ENCODE measurements at regions not wholly inside any gene's neighbourhood (a gene's known extent, or its start where the extent isn't known, plus 50 kb on each side); places are given as distances from the start of the nearest gene placed in this dataset.

GRCh38 chr2:155309483-155309882, 611.0 kb downstream of the KCNJ3 start:
- Histone ChIP-seq H4K20me1 (ENCODE audit: control insufficient read depth, extremely low read depth, insufficient read depth, low read length) (no peaks in the 10 kb centered on the region), H3K36me3 (ENCODE audit: control insufficient read depth, insufficient read depth, low read length) (no peaks in the 10 kb centered on the region), H3K9ac (ENCODE audit: insufficient read depth, low read length) (no peak overlapping the region), H3K4me2 (ENCODE audit: extremely low read depth, insufficient read depth, low read length) (no peak overlapping the region), H3K4me3 (replicated peaks in 1 of 4; ENCODE audit: control extremely low read depth in 1 of 4, insufficient read depth in 1 of 4, low read depth in 3 of 4, low read length in 4 of 4) (no peak overlapping the region), H3K27me3 (ENCODE audit: control insufficient read depth, insufficient read depth, low read length) (no peaks in the 10 kb centered on the region), H3K4me1 (ENCODE audit: control insufficient read depth, extremely low read depth, insufficient read depth, low read length) (no peaks in the 10 kb centered on the region), H3K9me3 (ENCODE audit: control insufficient read depth, insufficient read depth, low read depth, low read length) (no peaks in the 10 kb centered on the region), H2AFZ (ENCODE audit: low read length) (no peak overlapping the region), H3K79me2 (ENCODE audit: control insufficient read depth, insufficient read depth, low read length) (no peaks in the 10 kb centered on the region), H3K27ac (ENCODE audit: insufficient read depth, low read length) (no peak overlapping the region)
- DNase-seq (ENCODE audit: low read depth in 2 of 2): no peak
- TF ChIP-seq EZH2 (IDR thresholded peaks at IDR 0.05; ENCODE audit: low read length, missing control alignments) (no peak), CTCF (conservative IDR thresholded peaks at IDR 0.05 in 1 of 2, IDR thresholded peaks at IDR 0.05 in 1 of 2; ENCODE audit: low read depth in 1 of 2, low read length in 2 of 2) (no peak)

- TF ChIP-seq CTCF (conservative IDR thresholded peaks at IDR 0.05 in 1 of 2, IDR thresholded peaks at IDR 0.05 in 1 of 2; ENCODE audit: low read depth in 1 of 2, low read length in 2 of 2) (no peak), EZH2 (IDR thresholded peaks at IDR 0.05; ENCODE audit: low read length, missing control alignments) (no peak)
- Histone ChIP-seq H3K79me2 (ENCODE audit: control insufficient read depth, insufficient read depth, low read length) (no peaks in the 10 kb centered on the region), H3K27ac (ENCODE audit: insufficient read depth, low read length) (no peak overlapping the region)
Measured at GRCh38 chr2:155308367-155309009, 610.0 kb downstream of the KCNJ3 start.

GRCh38 chr2:155301221-155301620, 602.7 kb downstream of the KCNJ3 start:
- Histone ChIP-seq H3K9me3 (ENCODE audit: control insufficient read depth, insufficient read depth, low read depth, low read length) (no peaks in the 10 kb centered on the region), H3K36me3 (ENCODE audit: control insufficient read depth, insufficient read depth, low read length) (no peaks in the 10 kb centered on the region), H3K27ac (ENCODE audit: insufficient read depth, low read length) (no peak overlapping the region), H3K4me1 (ENCODE audit: control insufficient read depth, extremely low read depth, insufficient read depth, low read length) (no peaks in the 10 kb centered on the region), H3K79me2 (ENCODE audit: control insufficient read depth, insufficient read depth, low read length) (no peaks in the 10 kb centered on the region), H3K4me3 (replicated peaks in 1 of 4; ENCODE audit: control extremely low read depth in 1 of 4, insufficient read depth in 1 of 4, low read depth in 3 of 4, low read length in 4 of 4) (no peak overlapping the region), H2AFZ (ENCODE audit: low read length) (no peak overlapping the region), H3K27me3 (ENCODE audit: control insufficient read depth, insufficient read depth, low read length) (no peaks in the 10 kb centered on the region), H3K4me2 (ENCODE audit: extremely low read depth, insufficient read depth, low read length) (no peak overlapping the region), H3K9ac (ENCODE audit: insufficient read depth, low read length) (no peak overlapping the region), H4K20me1 (ENCODE audit: control insufficient read depth, extremely low read depth, insufficient read depth, low read length) (no peaks in the 10 kb centered on the region)
- no peak for DNase-seq (ENCODE audit: low read depth in 2 of 2)
- no peak for TF ChIP-seq EZH2 (IDR thresholded peaks at IDR 0.05; ENCODE audit: low read length, missing control alignments)
- no peak for TF ChIP-seq CTCF (conservative IDR thresholded peaks at IDR 0.05 in 1 of 2, IDR thresholded peaks at IDR 0.05 in 1 of 2; ENCODE audit: low read depth in 1 of 2, low read length in 2 of 2)

More at GRCh38 chr2:155308367-155309009, 610.0 kb downstream of the KCNJ3 start:
- H3K4me3 ChIP-seq (replicated peaks in 1 of 4; ENCODE audit: control extremely low read depth in 1 of 4, insufficient read depth in 1 of 4, low read depth in 3 of 4, low read length in 4 of 4): no peak overlapping the region
- no peaks in the 10 kb centered on the region for H3K27me3 ChIP-seq (ENCODE audit: control insufficient read depth, insufficient read depth, low read length)
- H2AFZ ChIP-seq (ENCODE audit: low read length): no peak overlapping the region
- H3K4me1 ChIP-seq (ENCODE audit: control insufficient read depth, extremely low read depth, insufficient read depth, low read length): no peaks in the 10 kb centered on the region
- H4K20me1 ChIP-seq (ENCODE audit: control insufficient read depth, extremely low read depth, insufficient read depth, low read length): no peaks in the 10 kb centered on the region
- no peak overlapping the region for H3K4me2 ChIP-seq (ENCODE audit: extremely low read depth, insufficient read depth, low read length)
- H3K36me3 ChIP-seq (ENCODE audit: control insufficient read depth, insufficient read depth, low read length): no peaks in the 10 kb centered on the region
- no peak overlapping the region for H3K9ac ChIP-seq (ENCODE audit: insufficient read depth, low read length)
- DNase-seq (ENCODE audit: low read depth in 2 of 2): no peak
- H3K9me3 ChIP-seq (ENCODE audit: control insufficient read depth, insufficient read depth, low read depth, low read length): no peaks in the 10 kb centered on the region

Measured in fibroblast of lung (primary cell).